Mesendoderm (in vitro differentiated cells): ENCODE measurements at regions not wholly inside any gene's neighbourhood (a gene's known extent, or its start where the extent isn't known, plus 50 kb on each side); places are given as distances from the start of the nearest gene placed in this dataset.
A peak's percentile ranks its signal among the peaks of the same experiment; 100 is the strongest.

Experiments used
- DNase-seq: peaks from one replicate; pipeline ENCODE4 v3.0.0; 2013
- H2AK5ac ChIP-seq: 2 replicates; pipeline ENCODE4 v1.6.1; 2013; ENCODE audit warnings: low read length, inconsistent platforms
- H2BK120ac ChIP-seq: 2 replicates; pipeline ENCODE4 v1.6.1; 2013; ENCODE audit warnings: low read depth, mild to moderate bottlenecking, low read length, moderate library complexity, mixed read lengths
- H2BK15ac ChIP-seq: replicated peaks from 2 replicates; pipeline ENCODE4 v1.6.1; 2013; ENCODE audit warnings: low read depth, mild to moderate bottlenecking, moderate library complexity
- H2BK5ac ChIP-seq: 2 replicates; pipeline ENCODE4 v1.6.1; 2013; ENCODE audit warnings: low read length, inconsistent platforms
- H3K18ac ChIP-seq: 2 replicates; pipeline ENCODE4 v1.6.1; 2013; ENCODE audit warnings: mild to moderate bottlenecking, low read length, mixed read lengths
- H3K23ac ChIP-seq: one replicate; pipeline ENCODE4 v1.6.1; 2013; ENCODE audit warnings: low read length
- H3K27ac ChIP-seq: 2 replicates; pipeline ENCODE4 v1.5.1; 2013; ENCODE audit warnings: low read depth, mild to moderate bottlenecking, inconsistent platforms, low read length, moderate library complexity
- H3K27me3 ChIP-seq: 2 replicates; pipeline ENCODE4 v1.6.1; 2013; ENCODE audit warnings: low read length, control low read depth, mild to moderate bottlenecking, inconsistent platforms; ENCODE audit not compliant: insufficient read depth, poor library complexity
- H3K36me3 ChIP-seq: 2 replicates; pipeline ENCODE4 v1.6.1; 2013; ENCODE audit warnings: low read length, inconsistent platforms; ENCODE audit not compliant: control insufficient read depth, insufficient read depth
- H3K4ac ChIP-seq: one replicate; pipeline ENCODE4 v1.6.1; 2013; ENCODE audit warnings: low read depth, mild to moderate bottlenecking, low read length, moderate library complexity
- H3K4me1 ChIP-seq: 2 replicates; pipeline ENCODE4 v1.6.1; 2013; ENCODE audit warnings: low read depth, low read length, inconsistent platforms; ENCODE audit not compliant: control insufficient read depth
- H3K4me2 ChIP-seq: 2 replicates; pipeline ENCODE4 v1.6.1; 2013; ENCODE audit warnings: low read length
- H3K4me3 ChIP-seq: 2 replicates; pipeline ENCODE4 v1.5.1; 2013; ENCODE audit warnings: mild to moderate bottlenecking, low read length
- H3K56ac ChIP-seq: one replicate; pipeline ENCODE4 v1.6.1; 2013; ENCODE audit warnings: low read length
- H3K79me1 ChIP-seq: 2 replicates; pipeline ENCODE4 v1.6.1; 2013; ENCODE audit warnings: low read length, inconsistent platforms
- H3K79me2 ChIP-seq: 2 replicates; pipeline ENCODE4 v1.6.1; 2013; ENCODE audit warnings: mild to moderate bottlenecking, low read length; ENCODE audit not compliant: control insufficient read depth, insufficient read depth
- H3K9ac ChIP-seq: 2 replicates; pipeline ENCODE4 v1.6.1; 2013; ENCODE audit warnings: low read length, inconsistent platforms
- H4K5ac ChIP-seq: one replicate; pipeline ENCODE4 v1.6.1; 2013; ENCODE audit warnings: low read length
- H4K8ac ChIP-seq: one replicate; pipeline ENCODE4 v1.6.1; 2013; ENCODE audit warnings: low read depth, mild to moderate bottlenecking, control low read depth, low read length, moderate library complexity
- WGBS: extraction: QIAGEN DNeasy Blood & Tissue Kit; methylation state at CpG from one replicate; pipeline ENCODE4 v1.1.7; 2013; ENCODE audit warnings: low lambda C conversion rate, missing lambda C conversion rate; ENCODE audit not compliant: insufficient coverage; ENCODE audit errors: extremely low coverage; 5-methylcytosine and 5-hydroxymethylcytosine counted together

GRCh38 chr1:29890201-29890959 is 654.1 kb downstream of the PTPRU start:
- H3K4me1 ChIP-seq = no peaks in the 10 kb centered on the region
- no peak overlapping the region for H3K4me3 ChIP-seq
- H3K79me2 ChIP-seq = no peaks in the 10 kb centered on the region
- H3K4me2 ChIP-seq = no peak overlapping the region
- H2BK120ac ChIP-seq = no peak overlapping the region
- no peaks in the 10 kb centered on the region for H3K27me3 ChIP-seq
- no peak overlapping the region for H2BK15ac ChIP-seq
- no peak overlapping the region for H3K4ac ChIP-seq
- no peak overlapping the region for H3K27ac ChIP-seq
- no peak for DNase-seq
- no peak overlapping the region for H4K8ac ChIP-seq
- H2AK5ac ChIP-seq = no peak overlapping the region
- no peak overlapping the region for H3K18ac ChIP-seq
- H3K23ac ChIP-seq = no peak overlapping the region
- H3K79me1 ChIP-seq = no peaks in the 10 kb centered on the region
- H3K9ac ChIP-seq = no peak overlapping the region
- WGBS = no CpG with 5 or more reads among the region's 7 CpGs
- no peak overlapping the region for H4K5ac ChIP-seq
- H2BK5ac ChIP-seq = no peak overlapping the region
- H3K36me3 ChIP-seq = no peaks in the 10 kb centered on the region
- no peak overlapping the region for H3K56ac ChIP-seq

- Histone ChIP-seq H3K79me2 (no peaks in the 10 kb centered on the region), H3K27me3 (no peaks in the 10 kb centered on the region), H4K8ac (no peak overlapping the region), H3K4me3 (no peak overlapping the region), H3K18ac (no peak overlapping the region), H3K4me1 (no peaks in the 10 kb centered on the region), H3K79me1 (no peaks in the 10 kb centered on the region), H3K23ac (no peak overlapping the region), H2BK120ac (no peak overlapping the region), H3K27ac (no peak overlapping the region), H2AK5ac (no peak overlapping the region), H2BK15ac (no peak overlapping the region), H4K5ac (no peak overlapping the region), H3K4ac (no peak overlapping the region), H3K56ac (no peak overlapping the region), H3K4me2 (no peak overlapping the region), H3K36me3 (no peaks in the 10 kb centered on the region), H3K9ac (no peak overlapping the region), H2BK5ac (no peak overlapping the region)
- peak; percentile 49 for DNase-seq
- WGBS = no CpG with 5 or more reads among the region's 4 CpGs
These were observed 653.5 kb downstream of the PTPRU start for GRCh38 chr1:29889776-29890175.

GRCh38 chr1:29884740-29885139 is 648.4 kb downstream of the PTPRU start:
- Histone ChIP-seq H2BK15ac (no peak overlapping the region), H3K4me1 (no peaks in the 10 kb centered on the region), H3K27ac (no peak overlapping the region), H3K56ac (no peak overlapping the region), H4K8ac (no peak overlapping the region), H3K18ac (no peak overlapping the region), H2AK5ac (no peak overlapping the region), H4K5ac (no peak overlapping the region), H3K9ac (no peak overlapping the region), H2BK120ac (no peak overlapping the region), H3K79me1 (no peaks in the 10 kb centered on the region), H3K36me3 (no peaks in the 10 kb centered on the region), H3K23ac (no peak overlapping the region), H3K79me2 (no peaks in the 10 kb centered on the region), H3K27me3 (no peaks in the 10 kb centered on the region), H2BK5ac (no peak overlapping the region), H3K4me3 (no peak overlapping the region), H3K4me2 (no peak overlapping the region), H3K4ac (no peak overlapping the region)
- no peak for DNase-seq
- no CpG with 5 or more reads among the region's 2 CpGs for WGBS

- Histone ChIP-seq H3K18ac (no peak overlapping the region), H4K5ac (no peak overlapping the region), H3K27ac (no peak overlapping the region), H2BK5ac (no peak overlapping the region), H3K9ac (no peak overlapping the region), H4K8ac (no peak overlapping the region), H3K4ac (no peak overlapping the region), H2BK15ac (no peak overlapping the region), H3K4me3 (no peak overlapping the region), H3K56ac (no peak overlapping the region), H2AK5ac (no peak overlapping the region), H3K79me2 (no peaks in the 10 kb centered on the region), H3K79me1 (no peaks in the 10 kb centered on the region), H3K23ac (no peak overlapping the region), H3K36me3 (no peaks in the 10 kb centered on the region), H2BK120ac (no peak overlapping the region), H3K4me2 (no peak overlapping the region), H3K4me1 (no peaks in the 10 kb centered on the region), H3K27me3 (no peaks in the 10 kb centered on the region)
- DNase-seq = no peak
- WGBS = no CpG with 5 or more reads among the region's 12 CpGs
These were observed 647.7 kb downstream of the PTPRU start for GRCh38 chr1:29883986-29884385.

GRCh38 chr1:29883411-29883832 is 647.1 kb downstream of the PTPRU start:
- peak; percentile 56 for DNase-seq
- Histone ChIP-seq H2BK15ac (no peak overlapping the region), H3K56ac (no peak overlapping the region), H3K23ac (no peak overlapping the region), H3K4me2 (no peak overlapping the region), H4K8ac (no peak overlapping the region), H2BK5ac (no peak overlapping the region), H4K5ac (no peak overlapping the region), H2BK120ac (no peak overlapping the region), H3K79me2 (no peaks in the 10 kb centered on the region), H3K4ac (no peak overlapping the region), H3K36me3 (no peaks in the 10 kb centered on the region), H3K4me1 (no peaks in the 10 kb centered on the region), H3K27me3 (no peaks in the 10 kb centered on the region), H2AK5ac (no peak overlapping the region), H3K4me3 (no peak overlapping the region), H3K79me1 (no peaks in the 10 kb centered on the region), H3K27ac (no peak overlapping the region), H3K18ac (no peak overlapping the region), H3K9ac (no peak overlapping the region)
- WGBS = no CpG with 5 or more reads among the region's 4 CpGs

GRCh38 chr1:29880556-29880955 is 644.2 kb downstream of the PTPRU start:
- Histone ChIP-seq H3K27me3 (no peaks in the 10 kb centered on the region), H3K36me3 (no peaks in the 10 kb centered on the region), H2BK5ac (no peak overlapping the region), H4K5ac (no peak overlapping the region), H3K56ac (no peak overlapping the region), H2AK5ac (no peak overlapping the region), H3K79me2 (no peaks in the 10 kb centered on the region), H3K23ac (no peak overlapping the region), H3K4me3 (no peak overlapping the region), H3K9ac (no peak overlapping the region), H3K4ac (no peak overlapping the region), H3K27ac (no peak overlapping the region), H2BK15ac (no peak overlapping the region), H3K18ac (no peak overlapping the region), H3K4me2 (no peak overlapping the region), H3K4me1 (no peaks in the 10 kb centered on the region), H4K8ac (no peak overlapping the region), H3K79me1 (no peaks in the 10 kb centered on the region), H2BK120ac (no peak overlapping the region)
- DNase-seq = no peak
- no CpG with 5 or more reads among the region's 1 CpG for WGBS
